Natural killer cell (primary cell): ENCODE measurements at regions not wholly inside any gene's neighbourhood (a gene's known extent, or its start where the extent isn't known, plus 50 kb on each side); places are given as distances from the start of the nearest gene placed in this dataset.

Source experiments
- ATAC-seq, 3 donors: fragments of 150-1000 bp in 2 of 3; fragments of 200-7000 bp in 1 of 3; cut with Tn5 transposase; 1 replicate in 1 of 3; 2 replicates in 2 of 3; pipeline ENCODE4 v1.10.0; 2021; ENCODE audit warnings: mild to moderate bottlenecking in 2 of 3, moderate library complexity in 2 of 3
- DNase-seq, 2 donors: peaks; one replicate each; pipeline versions ENCODE4 v3.0.0 to v3.0.0-alpha.2; 2013 to 2021; ENCODE audit warnings: mixed read lengths in 1 of 2
- H3K27ac ChIP-seq: one replicate; pipeline ENCODE4 v1.5.1; 2013; ENCODE audit warnings: mild to moderate bottlenecking, low read length
- H3K27me3 ChIP-seq: one replicate; pipeline ENCODE4 v1.6.1; 2013; ENCODE audit warnings: low read length; ENCODE audit not compliant: control insufficient read depth, insufficient read depth
- H3K36me3 ChIP-seq: one replicate; pipeline ENCODE4 v1.6.1; 2013; ENCODE audit warnings: low read length; ENCODE audit not compliant: control insufficient read depth, insufficient read depth
- H3K4me1 ChIP-seq: one replicate; pipeline ENCODE4 v1.6.1; 2013; ENCODE audit warnings: low read length; ENCODE audit not compliant: control insufficient read depth, insufficient read depth
- H3K4me3 ChIP-seq: one replicate; pipeline ENCODE4 v1.5.1; 2013; ENCODE audit warnings: low read length
- H3K9me3 ChIP-seq: one replicate; pipeline ENCODE4 v1.6.1; 2013; ENCODE audit warnings: low read length; ENCODE audit not compliant: control insufficient read depth, insufficient read depth
- H3K27ac Mint-ChIP-seq, 2 donors: one replicate each; pipeline ENCODE4 v1.8.0; 2022; ENCODE audit warnings: mild to moderate bottlenecking in 2 of 2, mixed read lengths in 2 of 2, moderate library complexity in 1 of 2
- H3K27me3 Mint-ChIP-seq, 2 donors: one replicate each; pipeline ENCODE4 v1.8.0; 2022; ENCODE audit warnings: low read depth in 2 of 2, mixed read lengths in 2 of 2
- H3K36me3 Mint-ChIP-seq: one replicate; pipeline ENCODE4 v1.8.0; 2022; ENCODE audit warnings: mixed read lengths
- H3K4me1 Mint-ChIP-seq, 2 donors: one replicate each; pipeline ENCODE4 v1.8.0; 2022; ENCODE audit warnings: mixed read lengths in 2 of 2
- H3K4me3 Mint-ChIP-seq: one replicate; pipeline ENCODE4 v1.8.0; 2022; ENCODE audit warnings: mild to moderate bottlenecking, moderate library complexity, mixed read lengths
- H3K9me3 Mint-ChIP-seq, 2 donors: one replicate each; pipeline ENCODE4 v1.8.0; 2022; ENCODE audit warnings: mixed read lengths in 2 of 2
- WGBS: methylation state at CpG from one replicate; pipeline ENCODE4 v1.1.7; 2013; ENCODE audit warnings: missing lambda C conversion rate; ENCODE audit not compliant: insufficient coverage; 5-methylcytosine and 5-hydroxymethylcytosine counted together
- intact Hi-C: fragments of 100-400 bp; cut with micrococcal nuclease; formaldehyde crosslinking; loops from one replicate; pipeline ENCODE4 v1.14.2; 2022
- TF ChIP-seq, protein P1 (sequence below): fragments of 200-600 bp; IDR thresholded peaks from one replicate; pipeline ENCODE4 v1.8.0; 2022; ENCODE audit warnings: antibody characterized with exemption

DNA sequence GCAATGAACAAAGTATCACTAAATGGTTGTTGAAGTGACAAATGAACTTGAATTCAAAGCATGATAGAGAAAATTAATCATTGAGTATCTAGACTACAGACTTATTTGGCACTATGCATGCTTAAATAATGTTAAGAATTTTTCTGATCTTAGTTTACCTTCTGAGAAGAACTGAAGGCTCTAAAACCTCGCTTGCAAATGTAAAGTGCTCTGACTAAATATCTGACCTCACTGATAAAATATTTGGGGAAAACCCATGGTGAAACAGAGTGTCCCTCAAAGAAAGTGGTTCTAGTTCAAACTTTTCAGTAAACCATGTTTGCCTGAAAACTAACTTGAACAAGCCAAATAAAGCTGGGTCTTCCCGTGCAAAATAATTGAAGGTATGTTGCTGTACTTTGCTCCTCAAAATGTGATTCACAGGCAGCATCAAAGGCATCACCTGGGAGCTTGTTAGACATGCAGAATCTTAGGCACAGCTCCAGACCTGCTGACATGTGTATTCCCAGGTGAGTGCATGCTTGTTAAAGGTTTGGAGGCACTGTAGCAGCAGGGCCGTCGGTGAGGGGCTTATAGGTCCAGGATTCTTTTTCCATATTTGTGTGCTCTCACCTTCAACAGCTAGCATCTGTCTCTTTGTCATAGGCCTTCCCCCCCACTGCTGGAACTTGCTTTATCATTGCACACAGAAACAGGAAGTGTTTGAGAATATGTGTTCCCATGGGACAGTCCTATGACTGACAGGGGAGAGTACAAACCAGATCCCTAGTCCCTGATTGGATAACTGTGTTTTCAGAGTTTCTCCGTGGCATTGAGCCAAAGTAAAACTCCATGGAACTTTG, 524.2 kb upstream of the LMCD1 start:
- intact Hi-C loops: no loop called here
- TF ChIP-seq, protein P1, sequence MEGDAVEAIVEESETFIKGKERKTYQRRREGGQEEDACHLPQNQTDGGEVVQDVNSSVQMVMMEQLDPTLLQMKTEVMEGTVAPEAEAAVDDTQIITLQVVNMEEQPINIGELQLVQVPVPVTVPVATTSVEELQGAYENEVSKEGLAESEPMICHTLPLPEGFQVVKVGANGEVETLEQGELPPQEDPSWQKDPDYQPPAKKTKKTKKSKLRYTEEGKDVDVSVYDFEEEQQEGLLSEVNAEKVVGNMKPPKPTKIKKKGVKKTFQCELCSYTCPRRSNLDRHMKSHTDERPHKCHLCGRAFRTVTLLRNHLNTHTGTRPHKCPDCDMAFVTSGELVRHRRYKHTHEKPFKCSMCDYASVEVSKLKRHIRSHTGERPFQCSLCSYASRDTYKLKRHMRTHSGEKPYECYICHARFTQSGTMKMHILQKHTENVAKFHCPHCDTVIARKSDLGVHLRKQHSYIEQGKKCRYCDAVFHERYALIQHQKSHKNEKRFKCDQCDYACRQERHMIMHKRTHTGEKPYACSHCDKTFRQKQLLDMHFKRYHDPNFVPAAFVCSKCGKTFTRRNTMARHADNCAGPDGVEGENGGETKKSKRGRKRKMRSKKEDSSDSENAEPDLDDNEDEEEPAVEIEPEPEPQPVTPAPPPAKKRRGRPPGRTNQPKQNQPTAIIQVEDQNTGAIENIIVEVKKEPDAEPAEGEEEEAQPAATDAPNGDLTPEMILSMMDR: no peak
- H3K9me3 ChIP-seq: no peaks in the 10 kb centered on the region
- H3K36me3 Mint-ChIP-seq: no peaks in the 10 kb centered on the region
- no peak overlapping the region for H3K27ac Mint-ChIP-seq
- 83% methylated on average over 5 of the region's 5 CpGs for WGBS
- no peak overlapping the region for H3K4me3 ChIP-seq
- H3K36me3 ChIP-seq: no peaks in the 10 kb centered on the region
- no peak for DNase-seq
- H3K4me1 Mint-ChIP-seq: no peaks in the 10 kb centered on the region
- H3K4me1 ChIP-seq: no peaks in the 10 kb centered on the region
- H3K27me3 ChIP-seq: no peaks in the 10 kb centered on the region
- no peak overlapping the region for H3K4me3 Mint-ChIP-seq
- peaks cover 2 to 3% of the 10 kb centered on the region in 2 donors for H3K9me3 Mint-ChIP-seq
- no peak for ATAC-seq
- no peaks in the 10 kb centered on the region for H3K27me3 Mint-ChIP-seq
- H3K27ac ChIP-seq: no peak overlapping the region

GRCh38 chr3:7978087-7978422, 523.6 kb upstream of the LMCD1 start:
- TF ChIP-seq, protein P1: no peak
- Mint-ChIP-seq H3K9me3 (peaks cover 2 to 3% of the 10 kb centered on the region in 2 donors), H3K4me1 (no peaks in the 10 kb centered on the region), H3K27ac (no peak overlapping the region), H3K4me3 (no peak overlapping the region), H3K27me3 (no peaks in the 10 kb centered on the region), H3K36me3 (no peaks in the 10 kb centered on the region)
- intact Hi-C loops: no loop called here
- no peaks in the 10 kb centered on the region for H3K27me3 ChIP-seq
- ATAC-seq: no peak
- H3K4me1 ChIP-seq: no peaks in the 10 kb centered on the region
- H3K36me3 ChIP-seq: no peaks in the 10 kb centered on the region
- H3K27ac ChIP-seq: no peak overlapping the region
- no peaks in the 10 kb centered on the region for H3K9me3 ChIP-seq
- WGBS: 89% methylated on average over 6 of the region's 6 CpGs
- no peak overlapping the region for H3K4me3 ChIP-seq
- no peak for DNase-seq

- H3K4me1 ChIP-seq: no peaks in the 10 kb centered on the region
- intact Hi-C loops: no loop called here
- H3K27ac ChIP-seq: no peak overlapping the region
- no peak overlapping the region for H3K4me3 Mint-ChIP-seq
- H3K27me3 Mint-ChIP-seq: no peaks in the 10 kb centered on the region
- no peak for DNase-seq
- no peak overlapping the region for H3K4me3 ChIP-seq
- no peak for ATAC-seq
- TF ChIP-seq, protein P1: no peak
- peaks cover 2 to 4% of the 10 kb centered on the region in 2 donors for H3K9me3 Mint-ChIP-seq
- no peaks in the 10 kb centered on the region for H3K36me3 Mint-ChIP-seq
- H3K27ac Mint-ChIP-seq: no peak overlapping the region
- H3K4me1 Mint-ChIP-seq: no peaks in the 10 kb centered on the region
- H3K36me3 ChIP-seq: no peaks in the 10 kb centered on the region
- H3K9me3 ChIP-seq: no peaks in the 10 kb centered on the region
- no peaks in the 10 kb centered on the region for H3K27me3 ChIP-seq
These were observed 519.5 kb upstream of the LMCD1 start for GRCh38 chr3:7982126-7982525.

DNA sequence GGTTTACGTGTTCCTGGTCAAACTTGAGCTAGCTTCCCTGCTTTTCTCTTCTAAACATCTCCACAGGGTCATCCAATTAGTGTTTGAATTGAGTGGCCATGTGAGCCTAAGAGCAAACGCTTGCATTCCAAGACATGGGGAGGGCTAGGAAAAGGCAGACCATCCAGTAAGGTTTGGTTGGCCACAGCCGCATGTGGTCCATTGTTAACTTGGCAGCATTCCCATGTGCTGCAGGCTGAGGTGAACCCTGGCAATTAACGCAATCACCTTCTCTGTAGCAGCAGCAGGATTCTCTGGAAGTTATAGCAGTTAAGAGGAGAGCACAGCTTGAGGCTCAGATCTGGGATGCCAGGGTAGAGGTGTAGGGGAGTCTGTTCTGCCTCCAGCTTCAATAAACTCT, 502.2 kb upstream of the LMCD1 start:
- Mint-ChIP-seq H3K9me3 (peaks cover 0 to 8% of the 10 kb centered on the region in 2 donors), H3K4me1 (no peaks in the 10 kb centered on the region), H3K4me3 (no peak overlapping the region), H3K27me3 (no peaks in the 10 kb centered on the region), H3K27ac (no peak overlapping the region), H3K36me3 (no peaks in the 10 kb centered on the region)
- TF ChIP-seq, protein P1: no peak
- 68% methylated on average over 4 of the region's 4 CpGs for WGBS
- DNase-seq: no peak
- no peak overlapping the region for H3K4me3 ChIP-seq
- no peak for ATAC-seq
- H3K27me3 ChIP-seq: no peaks in the 10 kb centered on the region
- H3K4me1 ChIP-seq: no peaks in the 10 kb centered on the region
- H3K36me3 ChIP-seq: no peaks in the 10 kb centered on the region
- no peak overlapping the region for H3K27ac ChIP-seq
- H3K9me3 ChIP-seq: no peaks in the 10 kb centered on the region
- intact Hi-C loops: no loop called here
